Panc1 (cell line): ENCODE measurements at regions not wholly inside any gene's neighbourhood (a gene's known extent, or its start where the extent isn't known, plus 50 kb on each side); places are given as distances from the start of the nearest gene placed in this dataset.

Source experiments
- ATAC-seq: fragments of 200-7000 bp; cut with Tn5 transposase; 2 replicates; pipeline ENCODE4 v1.9.1; 2020; ENCODE audit warnings: mild to moderate bottlenecking, moderate library complexity
- BruUV-seq: library from RNA; stranded (reverse); fragments of 400-500 nt; replicated peaks from 2 replicates; lab custom pipeline; 2021; lab: Mats Ljungman, UMichigan
- CTCF ChIA-PET: fragments of 300-600 bp; sonication (Branson Sonifier 250); formaldehyde crosslinking; loops from one replicate; lab custom pipeline; 2022; ENCODE audit warnings: antibody characterized with exemption; lab: Charles Lee
- POLR2A ChIA-PET: fragments of 300-600 bp; sonication (Branson Sonifier 250); formaldehyde crosslinking; loops from one replicate; lab custom pipeline; 2022; ENCODE audit warnings: antibody characterized with exemption; lab: Charles Lee
- DNase-seq: peaks from one replicate; pipeline ENCODE4 v3.0.0-alpha.2; 2010; ENCODE audit warnings: low read depth, low spot score
- H3K27ac ChIP-seq: 2 replicates; pipeline ENCODE4 v1.5.1; 2011; ENCODE audit warnings: mild to moderate bottlenecking, low read length, inconsistent platforms
- H3K27me3 ChIP-seq: fragments of 200-500 bp; sonication (Bioruptor generic); 2 replicates; pipeline ENCODE4 v1.6.0; 2014; ENCODE audit warnings: low read length, inconsistent platforms; ENCODE audit not compliant: control insufficient read depth, insufficient read depth
- H3K36me3 ChIP-seq: fragments of 200-500 bp; sonication (Bioruptor generic); 2 replicates; pipeline ENCODE4 v1.5.1; 2014; ENCODE audit warnings: inconsistent platforms, mild to moderate bottlenecking, low read length, moderate library complexity; ENCODE audit not compliant: control insufficient read depth, insufficient read depth
- H3K4me1 ChIP-seq: 2 replicates; pipeline ENCODE4 v1.5.1; 2011; ENCODE audit warnings: inconsistent platforms, mild to moderate bottlenecking, low read length, moderate library complexity; ENCODE audit not compliant: control insufficient read depth, insufficient read depth
- H3K4me3 ChIP-seq, 2 experiments: 2 replicates each; pipeline ENCODE4 v1.5.1; 2011 to 2012; ENCODE audit warnings: low read depth in 2 of 2, low read length in 2 of 2, mild to moderate bottlenecking in 2 of 2, inconsistent platforms in 1 of 2, moderate library complexity in 1 of 2
- H3K9me3 ChIP-seq: fragments of 200-500 bp; sonication (Bioruptor generic); 2 replicates; pipeline ENCODE4 v1.5.1; 2014; ENCODE audit warnings: low read depth, mild to moderate bottlenecking, inconsistent platforms, low read length, moderate library complexity; ENCODE audit not compliant: control insufficient read depth, insufficient read depth
- CTCF ChIP-seq: fragments of 450-650 bp; IDR thresholded peaks from 2 replicates; pipeline ENCODE4 v1.5.1; 2017; ENCODE audit warnings: mild to moderate bottlenecking
- POLR2AphosphoS5 ChIP-seq: IDR thresholded peaks from 2 replicates; pipeline ENCODE4 v1.6.1; 2012; ENCODE audit warnings: mild to moderate bottlenecking, low read depth, low read length, moderate library complexity
- REST ChIP-seq, 2 experiments: IDR thresholded peaks; 2 replicates each; pipeline ENCODE4 v1.6.1; 2011 to 2012; ENCODE audit warnings: low read depth in 2 of 2, control low read depth in 1 of 2, low read length in 1 of 2, mild to moderate bottlenecking in 1 of 2, moderate library complexity in 1 of 2; ENCODE audit not compliant: insufficient read depth in 1 of 2
- SIN3A ChIP-seq: IDR thresholded peaks from 2 replicates; pipeline ENCODE4 v1.6.1; 2012; ENCODE audit warnings: low read depth, mild to moderate bottlenecking, low read length, moderate library complexity, borderline replicate concordance; ENCODE audit not compliant: insufficient read depth
- TCF7L2 ChIP-seq: IDR thresholded peaks from 2 replicates; pipeline ENCODE4 v1.6.1; 2011; ENCODE audit warnings: mild to moderate bottlenecking, low read depth, low read length, inconsistent platforms
- in situ Hi-C: cut with HindIII; loops from 2 replicates; pipeline ENCODE4 v1.10.0; 2016; ENCODE audit warnings: low sequenced_read_pairs, low pct_unique_long_range_greater_than_20kb
- intact Hi-C: fragments of 100-400 bp; cut with micrococcal nuclease; formaldehyde crosslinking; loops from one replicate; pipeline ENCODE4 v1.10.0; 2022; ENCODE audit not compliant: unreplicated experiment

- no peak for TF ChIP-seq CTCF
- no peak for TF ChIP-seq REST (IDR thresholded peaks at IDR 0.05; ENCODE audit: insufficient read depth in 1 of 2, low read depth in 2 of 2, low read length in 1 of 2)
- no peak for TF ChIP-seq POLR2AphosphoS5
- no peak for TF ChIP-seq TCF7L2
- no peak for TF ChIP-seq SIN3A
- no peaks in the 10 kb centered on the region for H3K9me3 ChIP-seq
- BruUV-seq = no TSS peak
- DNase-seq (no peak), ATAC-seq (no peak)
- ChIA-PET CTCF (no interaction called here), POLR2A (no interaction called here)
- H3K27ac ChIP-seq = no peak overlapping the region
- H3K4me1 ChIP-seq = no peaks in the 10 kb centered on the region
- intact Hi-C loops (no loop called here), in situ Hi-C loops (no loop called here)
- H3K27me3 ChIP-seq = no peaks in the 10 kb centered on the region
- H3K4me3 ChIP-seq = no peak overlapping the region
- H3K36me3 ChIP-seq = no peaks in the 10 kb centered on the region
Observed at GRCh38 chr6:165092881-165093595, 216.4 kb downstream of the C6orf118 start.

- Histone ChIP-seq H3K4me1 (no peaks in the 10 kb centered on the region), H3K27ac (no peak overlapping the region), H3K36me3 (no peaks in the 10 kb centered on the region), H3K4me3 (no peak overlapping the region), H3K27me3 (no peaks in the 10 kb centered on the region), H3K9me3 (no peaks in the 10 kb centered on the region)
- ATAC-seq = no peak
- in situ Hi-C loops (no loop called here), intact Hi-C loops (no loop called here)
- BruUV-seq = no TSS peak
- ChIA-PET POLR2A (no interaction called here), CTCF (no interaction called here)
- DNase-seq = no peak
- TF ChIP-seq CTCF (no peak), POLR2AphosphoS5 (no peak), TCF7L2 (no peak), REST (IDR thresholded peaks at IDR 0.05; ENCODE audit: insufficient read depth in 1 of 2, low read depth in 2 of 2, low read length in 1 of 2) (no peak), SIN3A (no peak)
Observed at GRCh38 chr6:165091121-165091785, 218.2 kb downstream of the C6orf118 start.
